ENCODE measurements at regions not wholly inside any gene's neighbourhood (a gene's known extent, or its start where the extent isn't known, plus 50 kb on each side); places are given as distances from the start of the nearest gene placed in this dataset.

DNA sequence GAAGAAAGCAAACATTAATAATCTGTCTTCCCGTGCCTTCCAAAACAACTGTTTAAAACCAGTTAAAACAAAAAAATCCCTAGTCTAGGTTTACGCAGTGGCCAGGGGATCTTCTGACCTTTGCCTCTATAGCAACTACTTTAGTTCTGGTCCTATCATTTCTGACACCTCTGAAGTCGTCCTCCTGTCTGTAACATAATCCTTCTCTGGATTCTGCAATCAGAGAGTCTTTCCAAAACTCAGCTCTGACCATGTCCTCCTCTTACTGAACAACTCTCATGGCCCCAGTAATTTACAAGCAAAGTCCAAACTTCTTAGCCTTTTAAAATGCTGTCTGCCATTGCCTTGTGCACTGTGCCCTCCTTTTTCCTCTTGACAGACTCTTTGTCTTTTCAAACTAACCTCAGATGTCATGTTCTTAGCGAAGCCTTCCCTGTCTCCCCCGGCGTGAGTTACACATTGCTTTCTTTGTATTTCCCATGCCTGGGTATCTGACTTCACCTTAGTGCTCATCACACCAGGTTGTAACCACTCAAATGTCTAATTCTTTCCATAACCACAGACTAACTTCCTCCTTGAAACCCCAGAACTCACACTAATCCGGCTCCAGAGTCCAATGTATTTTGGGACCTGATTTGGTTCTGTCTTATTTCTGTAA is 105.2 kb upstream of the BNIP2 start:
- no peak overlapping the region for H3K27ac ChIP-seq (ENCODE audit: low read depth, low read length)
- H3K4me2 ChIP-seq (ENCODE audit: low read length) = no peak overlapping the region
- H4K20me1 ChIP-seq (ENCODE audit: control insufficient read depth, insufficient read depth, low read depth, low read length) = no peaks in the 10 kb centered on the region
- no peaks in the 10 kb centered on the region for H3F3A ChIP-seq (ENCODE audit: control insufficient read depth, insufficient read depth)
- no peaks in the 10 kb centered on the region for H3K9me3 ChIP-seq (ENCODE audit: control insufficient read depth, insufficient read depth, low read length)
- no peak overlapping the region for H3K4me3 ChIP-seq (ENCODE audit: low read length)
- H3K79me2 ChIP-seq (ENCODE audit: control insufficient read depth, low read length) = no peaks in the 10 kb centered on the region
- H3K4me1 ChIP-seq (ENCODE audit: control insufficient read depth, low read length) = no peaks in the 10 kb centered on the region
- no peaks in the 10 kb centered on the region for H3K9me2 ChIP-seq (replicated peaks; ENCODE audit: control insufficient read depth, low read length)
- H3K36me3 ChIP-seq (ENCODE audit: control insufficient read depth, low read length) = no peaks in the 10 kb centered on the region
- peaks cover 10% of the 10 kb centered on the region; the same call in 1 of the 2 replicates for H3K27me3 ChIP-seq (ENCODE audit: control insufficient read depth, low read length)
- no peak for TF ChIP-seq EZH2phosphoT487 (IDR thresholded peaks at IDR 0.05; ENCODE audit: borderline replicate concordance, low read length)
- TF ChIP-seq, protein P1, sequence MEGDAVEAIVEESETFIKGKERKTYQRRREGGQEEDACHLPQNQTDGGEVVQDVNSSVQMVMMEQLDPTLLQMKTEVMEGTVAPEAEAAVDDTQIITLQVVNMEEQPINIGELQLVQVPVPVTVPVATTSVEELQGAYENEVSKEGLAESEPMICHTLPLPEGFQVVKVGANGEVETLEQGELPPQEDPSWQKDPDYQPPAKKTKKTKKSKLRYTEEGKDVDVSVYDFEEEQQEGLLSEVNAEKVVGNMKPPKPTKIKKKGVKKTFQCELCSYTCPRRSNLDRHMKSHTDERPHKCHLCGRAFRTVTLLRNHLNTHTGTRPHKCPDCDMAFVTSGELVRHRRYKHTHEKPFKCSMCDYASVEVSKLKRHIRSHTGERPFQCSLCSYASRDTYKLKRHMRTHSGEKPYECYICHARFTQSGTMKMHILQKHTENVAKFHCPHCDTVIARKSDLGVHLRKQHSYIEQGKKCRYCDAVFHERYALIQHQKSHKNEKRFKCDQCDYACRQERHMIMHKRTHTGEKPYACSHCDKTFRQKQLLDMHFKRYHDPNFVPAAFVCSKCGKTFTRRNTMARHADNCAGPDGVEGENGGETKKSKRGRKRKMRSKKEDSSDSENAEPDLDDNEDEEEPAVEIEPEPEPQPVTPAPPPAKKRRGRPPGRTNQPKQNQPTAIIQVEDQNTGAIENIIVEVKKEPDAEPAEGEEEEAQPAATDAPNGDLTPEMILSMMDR (IDR thresholded peaks at IDR 0.05; ENCODE audit: low read depth, low read length, poor library complexity, severe bottlenecking) = no peak

DNA sequence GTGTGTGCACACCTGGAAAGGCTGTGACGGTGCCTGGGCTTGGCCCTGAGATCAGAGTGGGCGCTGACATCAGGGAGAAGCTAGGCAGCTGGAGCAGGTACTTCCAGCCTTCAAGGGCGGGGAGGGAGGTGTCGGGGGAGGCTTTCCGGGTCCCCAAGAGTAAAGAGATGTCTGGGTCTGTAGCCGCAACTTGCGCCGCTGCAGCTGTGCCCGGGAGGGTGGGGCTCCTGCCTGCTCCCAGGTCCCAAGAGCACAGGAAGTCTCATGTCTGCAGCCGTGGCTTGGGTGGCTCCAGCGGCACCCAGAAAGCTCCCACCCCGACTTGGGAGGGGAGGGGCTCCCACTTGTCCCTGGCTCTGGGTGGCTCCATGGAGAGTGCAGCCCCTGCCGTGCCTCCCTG is 103.2 kb upstream of the BNIP2 start:
- Histone ChIP-seq H3K9me3 (ENCODE audit: control insufficient read depth, insufficient read depth, low read length) (no peaks in the 10 kb centered on the region), H3K4me3 (ENCODE audit: low read length) (no peak overlapping the region), H3K27me3 (ENCODE audit: control insufficient read depth, low read length) (no peaks in the 10 kb centered on the region), H3F3A (ENCODE audit: control insufficient read depth, insufficient read depth) (no peaks in the 10 kb centered on the region), H3K36me3 (ENCODE audit: control insufficient read depth, low read length) (no peaks in the 10 kb centered on the region), H3K27ac (ENCODE audit: low read depth, low read length) (no peak overlapping the region), H3K4me2 (ENCODE audit: low read length) (no peak overlapping the region), H3K4me1 (ENCODE audit: control insufficient read depth, low read length) (no peaks in the 10 kb centered on the region), H4K20me1 (ENCODE audit: control insufficient read depth, insufficient read depth, low read depth, low read length) (no peaks in the 10 kb centered on the region), H3K9me2 (replicated peaks; ENCODE audit: control insufficient read depth, low read length) (no peaks in the 10 kb centered on the region), H3K79me2 (ENCODE audit: control insufficient read depth, low read length) (no peaks in the 10 kb centered on the region)
- TF ChIP-seq, protein P1 (IDR thresholded peaks at IDR 0.05; ENCODE audit: low read depth, low read length, poor library complexity, severe bottlenecking) = no peak
- no peak for TF ChIP-seq EZH2phosphoT487 (IDR thresholded peaks at IDR 0.05; ENCODE audit: borderline replicate concordance, low read length)

DNA sequence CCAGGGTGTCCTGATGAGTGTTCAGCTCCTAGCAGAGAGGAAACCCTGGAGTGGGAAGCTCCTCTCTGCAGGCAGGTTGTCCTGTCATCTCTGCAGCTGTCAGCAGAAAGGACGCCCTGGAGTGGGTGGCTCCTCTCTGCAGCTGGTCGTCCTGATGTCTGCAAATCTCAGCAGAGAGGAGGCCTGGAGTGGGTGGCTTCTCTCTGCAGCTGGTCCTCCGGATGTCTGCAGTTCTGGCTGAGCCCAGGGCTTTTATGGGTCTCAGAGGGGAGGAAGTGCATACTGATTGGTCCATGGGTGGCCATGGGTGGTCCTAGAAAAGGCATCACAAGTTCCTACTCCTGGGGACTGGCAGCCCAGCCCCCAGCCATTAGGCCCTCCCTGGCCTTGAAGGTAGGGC is 102.6 kb upstream of the BNIP2 start:
- H3K27me3 ChIP-seq (ENCODE audit: control insufficient read depth, low read length) = no peaks in the 10 kb centered on the region
- TF ChIP-seq, protein P1 (IDR thresholded peaks at IDR 0.05; ENCODE audit: low read depth, low read length, poor library complexity, severe bottlenecking) = no peak
- no peak for TF ChIP-seq EZH2phosphoT487 (IDR thresholded peaks at IDR 0.05; ENCODE audit: borderline replicate concordance, low read length)
- H3K36me3 ChIP-seq (ENCODE audit: control insufficient read depth, low read length) = no peaks in the 10 kb centered on the region
- H4K20me1 ChIP-seq (ENCODE audit: control insufficient read depth, insufficient read depth, low read depth, low read length) = no peaks in the 10 kb centered on the region
- H3K27ac ChIP-seq (ENCODE audit: low read depth, low read length) = no peak overlapping the region
- no peak overlapping the region for H3K4me3 ChIP-seq (ENCODE audit: low read length)
- H3F3A ChIP-seq (ENCODE audit: control insufficient read depth, insufficient read depth) = no peaks in the 10 kb centered on the region
- H3K9me2 ChIP-seq (replicated peaks; ENCODE audit: control insufficient read depth, low read length) = no peaks in the 10 kb centered on the region
- H3K4me1 ChIP-seq (ENCODE audit: control insufficient read depth, low read length) = no peaks in the 10 kb centered on the region
- H3K9me3 ChIP-seq (ENCODE audit: control insufficient read depth, insufficient read depth, low read length) = no peaks in the 10 kb centered on the region
- H3K4me2 ChIP-seq (ENCODE audit: low read length) = no peak overlapping the region
- no peaks in the 10 kb centered on the region for H3K79me2 ChIP-seq (ENCODE audit: control insufficient read depth, low read length)

All from DOHH2 (cell line).